ENCODE measurements at regions not wholly inside any gene's neighbourhood (a gene's known extent, or its start where the extent isn't known, plus 50 kb on each side); places are given as distances from the start of the nearest gene placed in this dataset.

- peaks cover 11% of the 10 kb centered on the region for H3K27me3 ChIP-seq (ENCODE audit: control insufficient read depth, insufficient read depth, low read length)
- Mint-ChIP-seq H3K27ac (no peak overlapping the region), H3K4me1 (no peaks in the 10 kb centered on the region), H3K4me3 (no peak overlapping the region), H3K9me3 (peaks cover 0 to 7% (median 0%) of the 10 kb centered on the region in 7 donors), H3K36me3 (no peaks in the 10 kb centered on the region), H3K27me3 (peaks cover 32% of the 10 kb centered on the region)
- ATAC-seq (ENCODE audit: low read depth in 2 of 2) (no peak), DNase-seq (no peak)
- no peaks in the 10 kb centered on the region for H3K4me1 ChIP-seq (ENCODE audit: control insufficient read depth, insufficient read depth, low read length, poor library complexity, severe bottlenecking)
- no peak overlapping the region for H3K4me3 ChIP-seq (ENCODE audit: low read depth, low read length)
- no peak overlapping the region for H3K27ac ChIP-seq (ENCODE audit: insufficient read depth, low read length, poor library complexity, severe bottlenecking)
- peaks cover 0 to 2% of the 10 kb centered on the region in 2 experiments for H3K9me3 ChIP-seq (ENCODE audit: control insufficient read depth in 2 of 2, low read length in 2 of 2)
- no peaks in the 10 kb centered on the region for H3K36me3 ChIP-seq (ENCODE audit: control insufficient read depth, insufficient read depth, low read length)
These were observed 209.3 kb downstream of the TTC8 start for GRCh38 chr14:89033756-89034155.

GRCh38 chr14:89036371-89036770 lies 211.9 kb downstream of the TTC8 start:
- Mint-ChIP-seq H3K4me1 (peaks cover 0 to 13% (median 6%) of the 10 kb centered on the region in 4 donors), H3K27me3 (peaks cover 13% of the 10 kb centered on the region)

GRCh38 chr14:89037065-89037464 lies 212.6 kb downstream of the TTC8 start:
- Mint-ChIP-seq H3K27ac (no peak overlapping the region), H3K4me1 (peaks cover 0 to 16% (median 6%) of the 10 kb centered on the region in 4 donors), H3K27me3 (peaks cover 16% of the 10 kb centered on the region), H3K36me3 (no peaks in the 10 kb centered on the region), H3K4me3 (no peak overlapping the region), H3K9me3 (peaks cover 0 to 4% (median 0%) of the 10 kb centered on the region in 7 donors)
- Histone ChIP-seq H3K27me3 (ENCODE audit: control insufficient read depth, insufficient read depth, low read length) (peaks cover 9% of the 10 kb centered on the region), H3K36me3 (ENCODE audit: control insufficient read depth, insufficient read depth, low read length) (no peaks in the 10 kb centered on the region), H3K4me3 (ENCODE audit: low read depth, low read length) (no peak overlapping the region), H3K27ac (ENCODE audit: insufficient read depth, low read length, poor library complexity, severe bottlenecking) (no peak overlapping the region), H3K9me3 (ENCODE audit: control insufficient read depth in 2 of 2, low read length in 2 of 2) (no peaks in the 10 kb centered on the region), H3K4me1 (ENCODE audit: control insufficient read depth, insufficient read depth, low read length, poor library complexity, severe bottlenecking) (peaks cover 7% of the 10 kb centered on the region)
- no peak for ATAC-seq (ENCODE audit: low read depth in 2 of 2)
- DNase-seq, result no peak

More at GRCh38 chr14:89036371-89036770, 211.9 kb downstream of the TTC8 start:
- no peak overlapping the region for H3K27ac ChIP-seq (ENCODE audit: insufficient read depth, low read length, poor library complexity, severe bottlenecking)
- H3K9me3 ChIP-seq (ENCODE audit: control insufficient read depth in 2 of 2, low read length in 2 of 2), result no peaks in the 10 kb centered on the region
- H3K27me3 ChIP-seq (ENCODE audit: control insufficient read depth, insufficient read depth, low read length), result peaks cover 9% of the 10 kb centered on the region
- H3K4me3 Mint-ChIP-seq, result no peak overlapping the region
- no peaks in the 10 kb centered on the region for H3K36me3 ChIP-seq (ENCODE audit: control insufficient read depth, insufficient read depth, low read length)
- no peak overlapping the region for H3K4me3 ChIP-seq (ENCODE audit: low read depth, low read length)
- H3K4me1 ChIP-seq (ENCODE audit: control insufficient read depth, insufficient read depth, low read length, poor library complexity, severe bottlenecking), result peaks cover 7% of the 10 kb centered on the region
- peaks cover 0 to 4% (median 0%) of the 10 kb centered on the region in 7 donors for H3K9me3 Mint-ChIP-seq
- no peaks in the 10 kb centered on the region for H3K36me3 Mint-ChIP-seq
- DNase-seq (no peak), ATAC-seq (ENCODE audit: low read depth in 2 of 2) (no peak)
- H3K27ac Mint-ChIP-seq, result no peak overlapping the region

GRCh38 chr14:89040080-89040459 lies 215.6 kb downstream of the TTC8 start:
- DNase-seq (no peak), ATAC-seq (ENCODE audit: low read depth in 2 of 2) (no peak)
- H3K9me3 ChIP-seq (ENCODE audit: control insufficient read depth in 2 of 2, low read length in 2 of 2), result no peaks in the 10 kb centered on the region
- H3K9me3 Mint-ChIP-seq, result peaks cover 0 to 4% (median 0%) of the 10 kb centered on the region in 7 donors
- no peak overlapping the region for H3K27ac ChIP-seq (ENCODE audit: insufficient read depth, low read length, poor library complexity, severe bottlenecking)
- no peak overlapping the region for H3K27ac Mint-ChIP-seq
- H3K27me3 Mint-ChIP-seq, result peaks cover 34% of the 10 kb centered on the region
- H3K36me3 ChIP-seq (ENCODE audit: control insufficient read depth, insufficient read depth, low read length), result no peaks in the 10 kb centered on the region
- peaks cover 9% of the 10 kb centered on the region for H3K27me3 ChIP-seq (ENCODE audit: control insufficient read depth, insufficient read depth, low read length)
- H3K4me1 Mint-ChIP-seq, result peaks cover 0 to 18% (median 6%) of the 10 kb centered on the region in 4 donors
- no peaks in the 10 kb centered on the region for H3K36me3 Mint-ChIP-seq
- H3K4me3 Mint-ChIP-seq, result peak overlapping the region in 1 of 4 donors; percentile 1
- no peak overlapping the region for H3K4me3 ChIP-seq (ENCODE audit: low read depth, low read length)
- H3K4me1 ChIP-seq (ENCODE audit: control insufficient read depth, insufficient read depth, low read length, poor library complexity, severe bottlenecking), result peaks cover 7% of the 10 kb centered on the region

- DNase-seq (peak; percentile 48 to 68 (median 62)), ATAC-seq (ENCODE audit: low read depth in 2 of 2) (peak; percentile 39 to 58)
- Mint-ChIP-seq H3K27me3 (peaks cover 39% of the 10 kb centered on the region), H3K36me3 (no peaks in the 10 kb centered on the region), H3K27ac (no peak overlapping the region), H3K4me3 (peak overlapping the region in 2 of 4 donors; percentile 63 to 65), H3K4me1 (peaks cover 0 to 18% (median 6%) of the 10 kb centered on the region in 4 donors), H3K9me3 (peaks cover 0 to 4% (median 0%) of the 10 kb centered on the region in 7 donors)
- Histone ChIP-seq H3K27me3 (ENCODE audit: control insufficient read depth, insufficient read depth, low read length) (peaks cover 9% of the 10 kb centered on the region), H3K9me3 (ENCODE audit: control insufficient read depth in 2 of 2, low read length in 2 of 2) (no peaks in the 10 kb centered on the region), H3K4me3 (ENCODE audit: low read depth, low read length) (no peak overlapping the region), H3K36me3 (ENCODE audit: control insufficient read depth, insufficient read depth, low read length) (no peaks in the 10 kb centered on the region), H3K27ac (ENCODE audit: insufficient read depth, low read length, poor library complexity, severe bottlenecking) (no peak overlapping the region), H3K4me1 (ENCODE audit: control insufficient read depth, insufficient read depth, low read length, poor library complexity, severe bottlenecking) (peaks cover 7% of the 10 kb centered on the region)
These were observed 216.2 kb downstream of the TTC8 start for GRCh38 chr14:89040460-89041256.

GRCh38 chr14:89041257-89041582 lies 216.8 kb downstream of the TTC8 start:
- Histone ChIP-seq H3K36me3 (ENCODE audit: control insufficient read depth, insufficient read depth, low read length) (no peaks in the 10 kb centered on the region), H3K27ac (ENCODE audit: insufficient read depth, low read length, poor library complexity, severe bottlenecking) (no peak overlapping the region), H3K9me3 (ENCODE audit: control insufficient read depth in 2 of 2, low read length in 2 of 2) (no peaks in the 10 kb centered on the region), H3K4me3 (ENCODE audit: low read depth, low read length) (no peak overlapping the region), H3K4me1 (ENCODE audit: control insufficient read depth, insufficient read depth, low read length, poor library complexity, severe bottlenecking) (peaks cover 7% of the 10 kb centered on the region), H3K27me3 (ENCODE audit: control insufficient read depth, insufficient read depth, low read length) (peaks cover 12% of the 10 kb centered on the region)
- no peak for DNase-seq
- Mint-ChIP-seq H3K27me3 (peaks cover 38% of the 10 kb centered on the region), H3K4me1 (peaks cover 0 to 18% (median 6%) of the 10 kb centered on the region in 4 donors), H3K9me3 (peaks cover 0 to 4% (median 0%) of the 10 kb centered on the region in 7 donors), H3K4me3 (no peak overlapping the region), H3K27ac (no peak overlapping the region), H3K36me3 (no peaks in the 10 kb centered on the region)
- ATAC-seq (ENCODE audit: low read depth in 2 of 2), result no peak

- ATAC-seq (ENCODE audit: low read depth in 2 of 2) (no peak), DNase-seq (no peak)
- H3K27ac Mint-ChIP-seq, result no peak overlapping the region
- H3K9me3 Mint-ChIP-seq, result peaks cover 0 to 4% (median 0%) of the 10 kb centered on the region in 7 donors
- H3K27ac ChIP-seq (ENCODE audit: insufficient read depth, low read length, poor library complexity, severe bottlenecking), result no peak overlapping the region
- H3K4me3 Mint-ChIP-seq, result peak overlapping the region in 1 of 4 donors; percentile 21
- no peak overlapping the region for H3K4me3 ChIP-seq (ENCODE audit: low read depth, low read length)
- no peaks in the 10 kb centered on the region for H3K9me3 ChIP-seq (ENCODE audit: control insufficient read depth in 2 of 2, low read length in 2 of 2)
- H3K4me1 ChIP-seq (ENCODE audit: control insufficient read depth, insufficient read depth, low read length, poor library complexity, severe bottlenecking), result peaks cover 7% of the 10 kb centered on the region
- no peaks in the 10 kb centered on the region for H3K36me3 ChIP-seq (ENCODE audit: control insufficient read depth, insufficient read depth, low read length)
- peaks cover 0 to 18% (median 6%) of the 10 kb centered on the region in 4 donors for H3K4me1 Mint-ChIP-seq
- H3K27me3 Mint-ChIP-seq, result peaks cover 41% of the 10 kb centered on the region
- no peaks in the 10 kb centered on the region for H3K36me3 Mint-ChIP-seq
- peaks cover 8% of the 10 kb centered on the region for H3K27me3 ChIP-seq (ENCODE audit: control insufficient read depth, insufficient read depth, low read length)
These were observed 217.6 kb downstream of the TTC8 start for GRCh38 chr14:89042021-89042420.

- no peak overlapping the region for H3K4me3 Mint-ChIP-seq
- ATAC-seq (ENCODE audit: low read depth in 2 of 2) (no peak), DNase-seq (no peak)
- Histone ChIP-seq H3K9me3 (ENCODE audit: control insufficient read depth in 2 of 2, low read length in 2 of 2) (no peaks in the 10 kb centered on the region), H3K4me1 (ENCODE audit: control insufficient read depth, insufficient read depth, low read length, poor library complexity, severe bottlenecking) (no peaks in the 10 kb centered on the region), H3K27me3 (ENCODE audit: control insufficient read depth, insufficient read depth, low read length) (no peaks in the 10 kb centered on the region), H3K27ac (ENCODE audit: insufficient read depth, low read length, poor library complexity, severe bottlenecking) (no peak overlapping the region), H3K4me3 (ENCODE audit: low read depth, low read length) (no peak overlapping the region), H3K36me3 (ENCODE audit: control insufficient read depth, insufficient read depth, low read length) (no peaks in the 10 kb centered on the region)
- peaks cover 11% of the 10 kb centered on the region for H3K27me3 Mint-ChIP-seq
- H3K9me3 Mint-ChIP-seq, result peaks cover 0 to 8% (median 3%) of the 10 kb centered on the region in 7 donors
- no peak overlapping the region for H3K27ac Mint-ChIP-seq
- H3K36me3 Mint-ChIP-seq, result no peaks in the 10 kb centered on the region
- H3K4me1 Mint-ChIP-seq, result no peaks in the 10 kb centered on the region
These were observed 228.9 kb downstream of the TTC8 start for GRCh38 chr14:89053303-89053702.

All from CD4-positive, CD25-positive, alpha-beta regulatory T cell (primary cell).